GM12864 (cell line): ENCODE measurements at regions not wholly inside any gene's neighbourhood (a gene's known extent, or its start where the extent isn't known, plus 50 kb on each side); places are given as distances from the start of the nearest gene placed in this dataset.

ENCODE experiments used
- DNase-seq: peaks from one replicate; pipeline ENCODE4 v3.0.0-alpha.2; 2011; ENCODE audit warnings: low read depth
- H3K4me3 ChIP-seq: 2 replicates; pipeline ENCODE4 v1.5.1; 2011; ENCODE audit warnings: mild to moderate bottlenecking, low read depth, low read length, control low read depth
- TF ChIP-seq, protein P1 (sequence below): IDR thresholded peaks from 2 replicates; pipeline ENCODE4 v1.5.1; 2011; ENCODE audit warnings: low read depth, mild to moderate bottlenecking, moderate library complexity, low read length, control low read depth, inconsistent platforms; ENCODE audit errors: missing control alignments

DNA sequence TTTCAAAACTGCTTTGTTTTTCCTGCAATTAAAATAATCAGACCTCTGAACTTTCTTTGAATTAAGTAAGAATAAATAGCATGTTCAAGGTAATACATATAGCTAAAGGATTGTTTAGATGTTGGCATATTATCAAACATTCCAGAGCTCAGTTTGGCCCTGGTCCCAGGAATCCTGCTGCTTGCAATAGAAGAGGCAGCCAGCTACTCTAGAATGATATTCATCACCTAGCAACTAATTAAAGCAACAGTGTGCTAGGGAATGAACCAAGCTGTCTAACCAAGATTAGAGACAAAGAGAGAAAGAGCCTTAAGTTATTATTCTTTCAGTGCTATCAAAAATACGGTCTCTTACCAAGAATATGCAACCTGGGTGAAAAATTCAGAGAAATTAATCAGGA, 460.9 kb downstream of the GABRG1 start:
- DNase-seq, result no peak
- TF ChIP-seq, protein P1, sequence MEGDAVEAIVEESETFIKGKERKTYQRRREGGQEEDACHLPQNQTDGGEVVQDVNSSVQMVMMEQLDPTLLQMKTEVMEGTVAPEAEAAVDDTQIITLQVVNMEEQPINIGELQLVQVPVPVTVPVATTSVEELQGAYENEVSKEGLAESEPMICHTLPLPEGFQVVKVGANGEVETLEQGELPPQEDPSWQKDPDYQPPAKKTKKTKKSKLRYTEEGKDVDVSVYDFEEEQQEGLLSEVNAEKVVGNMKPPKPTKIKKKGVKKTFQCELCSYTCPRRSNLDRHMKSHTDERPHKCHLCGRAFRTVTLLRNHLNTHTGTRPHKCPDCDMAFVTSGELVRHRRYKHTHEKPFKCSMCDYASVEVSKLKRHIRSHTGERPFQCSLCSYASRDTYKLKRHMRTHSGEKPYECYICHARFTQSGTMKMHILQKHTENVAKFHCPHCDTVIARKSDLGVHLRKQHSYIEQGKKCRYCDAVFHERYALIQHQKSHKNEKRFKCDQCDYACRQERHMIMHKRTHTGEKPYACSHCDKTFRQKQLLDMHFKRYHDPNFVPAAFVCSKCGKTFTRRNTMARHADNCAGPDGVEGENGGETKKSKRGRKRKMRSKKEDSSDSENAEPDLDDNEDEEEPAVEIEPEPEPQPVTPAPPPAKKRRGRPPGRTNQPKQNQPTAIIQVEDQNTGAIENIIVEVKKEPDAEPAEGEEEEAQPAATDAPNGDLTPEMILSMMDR, result no peak
- H3K4me3 ChIP-seq, result no peak overlapping the region

DNA sequence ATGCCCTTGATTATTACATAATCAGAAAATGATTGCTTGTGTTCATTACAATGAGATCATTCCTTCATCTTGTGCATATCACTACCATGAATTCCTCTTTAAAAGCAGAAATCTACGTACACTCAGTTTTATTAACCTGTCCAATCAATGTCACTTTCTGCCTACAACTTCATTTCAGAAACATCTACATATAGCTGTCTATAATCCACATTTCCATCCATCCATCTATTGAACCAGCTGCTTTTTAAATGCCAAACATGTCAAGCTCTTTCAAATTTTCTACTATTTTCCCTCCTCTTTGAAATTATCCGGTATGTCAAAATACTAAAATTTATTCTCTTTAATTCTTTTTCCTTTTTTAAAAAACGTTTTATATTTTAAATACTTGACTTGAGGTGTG, 462.0 kb downstream of the GABRG1 start:
- no peak for DNase-seq
- TF ChIP-seq, protein P1, result no peak
- H3K4me3 ChIP-seq, result no peak overlapping the region

- no peak for DNase-seq
- TF ChIP-seq, protein P1, result no peak
- no peak overlapping the region for H3K4me3 ChIP-seq
These were observed 473.3 kb downstream of the GABRG1 start for GRCh38 chr4:45650545-45650944.

- TF ChIP-seq, protein P1, result no peak
- no peak overlapping the region for H3K4me3 ChIP-seq
These were observed 475.0 kb downstream of the GABRG1 start for GRCh38 chr4:45648846-45649245.

GRCh38 chr4:45647823-45648222, 476.0 kb downstream of the GABRG1 start:
- TF ChIP-seq, protein P1, result no peak
- DNase-seq, result no peak
- H3K4me3 ChIP-seq, result no peak overlapping the region

More at GRCh38 chr4:45648846-45649245, 475.0 kb downstream of the GABRG1 start:
- DNase-seq, result no peak

GRCh38 chr4:45646885-45647590, 476.8 kb downstream of the GABRG1 start:
- DNase-seq, result no peak
- no peak overlapping the region for H3K4me3 ChIP-seq
- TF ChIP-seq, protein P1, result no peak

GRCh38 chr4:45640281-45640680, 483.6 kb downstream of the GABRG1 start:
- no peak for DNase-seq
- no peak overlapping the region for H3K4me3 ChIP-seq
- TF ChIP-seq, protein P1, result no peak
